Fibroblast of mammary gland (primary cell): ENCODE measurements at regions not wholly inside any gene's neighbourhood (a gene's known extent, or its start where the extent isn't known, plus 50 kb on each side); places are given as distances from the start of the nearest gene placed in this dataset.

Source experiments
- DNase-seq: peaks from one replicate; pipeline ENCODE4 v3.0.0-alpha.2; 2010; ENCODE audit warnings: low read depth
- H3K4me3 ChIP-seq: 2 replicates; pipeline ENCODE4 v1.5.1; 2011; ENCODE audit warnings: low read depth, mild to moderate bottlenecking, low read length, moderate library complexity; ENCODE audit not compliant: control insufficient read depth
- TF ChIP-seq, protein P1 (sequence below): conservative IDR thresholded peaks from 2 replicates; pipeline ENCODE4 v1.5.1; 2011; ENCODE audit warnings: low read depth, low read length, inconsistent platforms; ENCODE audit not compliant: control insufficient read depth, insufficient read depth

DNA sequence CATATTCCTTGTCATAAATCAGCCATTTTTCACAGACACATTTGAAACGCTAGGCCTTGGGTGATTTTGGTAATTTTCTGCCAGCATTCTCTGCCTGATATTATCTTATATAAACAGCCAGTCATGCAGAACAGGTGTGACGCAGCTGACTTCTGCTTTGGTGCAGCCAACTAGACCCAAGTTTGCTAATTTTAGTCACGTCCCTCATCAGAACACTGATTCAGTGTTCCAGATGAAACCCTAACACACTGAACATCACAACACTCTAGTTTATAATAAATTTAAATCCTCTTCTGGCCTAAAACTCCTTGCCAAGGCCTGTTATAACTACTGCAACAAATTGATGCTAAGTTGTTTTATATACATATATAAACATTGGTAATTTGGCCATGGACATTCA lies 386.1 kb downstream of the SEC23A start:
- TF ChIP-seq, protein P1, sequence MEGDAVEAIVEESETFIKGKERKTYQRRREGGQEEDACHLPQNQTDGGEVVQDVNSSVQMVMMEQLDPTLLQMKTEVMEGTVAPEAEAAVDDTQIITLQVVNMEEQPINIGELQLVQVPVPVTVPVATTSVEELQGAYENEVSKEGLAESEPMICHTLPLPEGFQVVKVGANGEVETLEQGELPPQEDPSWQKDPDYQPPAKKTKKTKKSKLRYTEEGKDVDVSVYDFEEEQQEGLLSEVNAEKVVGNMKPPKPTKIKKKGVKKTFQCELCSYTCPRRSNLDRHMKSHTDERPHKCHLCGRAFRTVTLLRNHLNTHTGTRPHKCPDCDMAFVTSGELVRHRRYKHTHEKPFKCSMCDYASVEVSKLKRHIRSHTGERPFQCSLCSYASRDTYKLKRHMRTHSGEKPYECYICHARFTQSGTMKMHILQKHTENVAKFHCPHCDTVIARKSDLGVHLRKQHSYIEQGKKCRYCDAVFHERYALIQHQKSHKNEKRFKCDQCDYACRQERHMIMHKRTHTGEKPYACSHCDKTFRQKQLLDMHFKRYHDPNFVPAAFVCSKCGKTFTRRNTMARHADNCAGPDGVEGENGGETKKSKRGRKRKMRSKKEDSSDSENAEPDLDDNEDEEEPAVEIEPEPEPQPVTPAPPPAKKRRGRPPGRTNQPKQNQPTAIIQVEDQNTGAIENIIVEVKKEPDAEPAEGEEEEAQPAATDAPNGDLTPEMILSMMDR = no peak
- no peak overlapping the region for H3K4me3 ChIP-seq
- no peak for DNase-seq

DNA sequence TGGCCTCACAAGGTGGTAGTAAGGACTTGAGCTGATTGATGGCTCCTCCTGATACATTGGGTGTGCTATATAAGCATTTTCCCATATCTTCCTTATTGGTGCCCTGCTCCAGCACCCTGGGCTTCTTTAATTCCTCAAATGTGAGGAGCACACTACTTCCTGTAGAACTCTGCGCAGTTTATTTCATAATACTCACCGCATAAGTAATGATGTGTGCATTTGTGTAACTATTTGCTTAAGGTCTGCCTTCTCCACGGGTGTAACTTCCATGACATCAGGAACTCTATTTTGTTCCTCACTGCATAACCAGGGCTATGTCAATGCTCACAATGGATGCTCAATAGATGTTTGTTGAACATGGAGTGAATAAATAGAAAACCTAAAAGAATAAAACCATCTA lies 392.2 kb downstream of the SEC23A start:
- TF ChIP-seq, protein P1 = no peak
- no peak for DNase-seq
- no peak overlapping the region for H3K4me3 ChIP-seq

- TF ChIP-seq, protein P1 = no peak
- no peak for DNase-seq
- H3K4me3 ChIP-seq = no peak overlapping the region
These were observed 392.8 kb downstream of the SEC23A start for GRCh38 chr14:38710196-38710595.

- DNase-seq = no peak
- TF ChIP-seq, protein P1 = no peak
- no peak overlapping the region for H3K4me3 ChIP-seq
These were observed 397.8 kb downstream of the SEC23A start for GRCh38 chr14:38705220-38705619.

DNA sequence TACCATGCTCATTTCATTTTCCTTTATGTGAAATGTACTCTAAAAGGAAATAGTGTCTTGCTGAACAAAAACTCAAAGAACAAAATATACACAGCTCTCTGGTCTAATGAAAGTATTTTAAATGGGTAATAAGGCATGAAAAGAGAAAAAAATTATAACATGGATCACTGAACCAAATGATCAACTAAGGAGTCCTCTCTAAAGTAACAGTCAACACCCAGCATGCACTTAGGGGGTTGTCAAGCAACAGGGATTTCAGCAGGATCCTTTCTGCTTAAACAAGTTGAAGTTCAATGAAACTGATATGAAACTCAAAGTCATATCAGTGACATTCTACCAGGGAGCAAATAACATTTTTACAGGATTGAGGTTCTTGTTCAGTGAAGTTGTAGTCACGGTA lies 398.8 kb downstream of the SEC23A start:
- TF ChIP-seq, protein P1 = no peak
- H3K4me3 ChIP-seq = no peak overlapping the region
- no peak for DNase-seq

GRCh38 chr14:38696925-38697324 lies 406.1 kb downstream of the SEC23A start:
- no peak for DNase-seq
- TF ChIP-seq, protein P1 = no peak
- H3K4me3 ChIP-seq = no peak overlapping the region

- TF ChIP-seq, protein P1 = no peak
- H3K4me3 ChIP-seq = no peak overlapping the region
- no peak for DNase-seq
These were observed 409.6 kb downstream of the SEC23A start for GRCh38 chr14:38693423-38693822.
